ENCODE measurements at regions not wholly inside any gene's neighbourhood (a gene's known extent, or its start where the extent isn't known, plus 50 kb on each side); places are given as distances from the start of the nearest gene placed in this dataset.

GRCh38 chr13:50721672-50721992 lies 121.9 kb downstream of the DLEU7 start:
- no peaks in the 10 kb centered on the region for H3K36me3 ChIP-seq (ENCODE audit: control insufficient read depth, insufficient read depth, low read length)
- H3K4me3 ChIP-seq (ENCODE audit: low read length), result no peak overlapping the region
- no peaks in the 10 kb centered on the region for H3K27me3 ChIP-seq (ENCODE audit: control insufficient read depth, insufficient read depth, low read length)
- DNase-seq, result no peak
- WGBS (ENCODE audit: insufficient coverage, low lambda C conversion rate), result 88% methylated on average over 1 of the region's 1 CpG
- H3K4me1 ChIP-seq (ENCODE audit: control insufficient read depth, insufficient read depth, low read length), result no peaks in the 10 kb centered on the region
- H3K27ac ChIP-seq (ENCODE audit: low read length), result no peak overlapping the region
- H3K9me3 ChIP-seq (ENCODE audit: control insufficient read depth, low read depth, low read length), result no peaks in the 10 kb centered on the region

- H3K27ac ChIP-seq (ENCODE audit: low read length), result no peak overlapping the region
- H3K36me3 ChIP-seq (ENCODE audit: control insufficient read depth, insufficient read depth, low read length), result no peaks in the 10 kb centered on the region
- H3K4me3 ChIP-seq (ENCODE audit: low read length), result no peak overlapping the region
- H3K4me1 ChIP-seq (ENCODE audit: control insufficient read depth, insufficient read depth, low read length), result no peaks in the 10 kb centered on the region
- no peak for DNase-seq
- no peaks in the 10 kb centered on the region for H3K9me3 ChIP-seq (ENCODE audit: control insufficient read depth, low read depth, low read length)
- no peaks in the 10 kb centered on the region for H3K27me3 ChIP-seq (ENCODE audit: control insufficient read depth, insufficient read depth, low read length)
- WGBS (ENCODE audit: insufficient coverage, low lambda C conversion rate), result 100% methylated on average over 2 of the region's 2 CpGs
These were observed 120.9 kb downstream of the DLEU7 start for GRCh38 chr13:50722440-50723125.

GRCh38 chr13:50724438-50724837 lies 119.1 kb downstream of the DLEU7 start:
- no peaks in the 10 kb centered on the region for H3K9me3 ChIP-seq (ENCODE audit: control insufficient read depth, low read depth, low read length)
- DNase-seq, result no peak
- no peak overlapping the region for H3K4me3 ChIP-seq (ENCODE audit: low read length)
- no peaks in the 10 kb centered on the region for H3K4me1 ChIP-seq (ENCODE audit: control insufficient read depth, insufficient read depth, low read length)
- no CpG with 5 or more reads among the region's 4 CpGs for WGBS (ENCODE audit: insufficient coverage, low lambda C conversion rate)
- H3K36me3 ChIP-seq (ENCODE audit: control insufficient read depth, insufficient read depth, low read length), result no peaks in the 10 kb centered on the region
- H3K27me3 ChIP-seq (ENCODE audit: control insufficient read depth, insufficient read depth, low read length), result no peaks in the 10 kb centered on the region
- no peak overlapping the region for H3K27ac ChIP-seq (ENCODE audit: low read length)

DNA sequence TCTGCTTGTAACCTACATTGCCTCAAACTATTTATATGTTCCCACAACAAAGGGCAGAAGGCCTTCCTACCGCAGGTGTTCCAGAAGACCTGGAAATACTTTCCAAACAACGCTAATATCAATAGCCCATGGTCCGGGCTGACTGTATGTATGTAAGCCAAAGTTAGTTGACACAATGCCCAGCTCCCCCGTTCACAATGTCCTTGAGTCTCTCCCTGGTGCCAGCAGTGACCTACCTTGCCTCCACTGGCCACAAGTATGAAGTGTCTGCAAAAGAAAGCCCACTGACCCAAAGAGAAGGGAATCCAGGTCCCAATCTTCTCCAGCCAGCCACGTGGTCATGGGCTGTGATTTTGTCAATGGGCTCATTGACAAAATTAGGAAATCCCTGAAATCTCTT lies 118.6 kb downstream of the DLEU7 start:
- H3K36me3 ChIP-seq (ENCODE audit: control insufficient read depth, insufficient read depth, low read length), result no peaks in the 10 kb centered on the region

DNA sequence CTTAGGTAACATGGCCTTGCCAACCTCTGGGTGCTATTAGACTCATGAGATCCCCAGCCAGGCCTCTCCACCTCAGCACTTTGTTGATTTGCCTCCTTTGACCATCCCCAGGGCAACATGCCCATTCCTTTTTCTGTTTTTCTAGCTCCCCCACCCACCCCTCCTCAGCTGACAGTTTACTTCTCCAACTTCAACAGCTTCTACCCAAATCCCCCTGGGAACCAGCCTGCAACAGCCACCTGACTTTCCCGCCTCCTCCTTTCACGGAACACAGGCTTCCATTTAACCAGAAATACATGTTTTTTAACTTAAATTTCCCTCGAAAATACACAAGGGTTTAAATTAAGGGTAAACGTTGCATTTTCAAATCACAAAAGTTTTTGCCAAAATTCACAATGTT lies 117.3 kb downstream of the DLEU7 start:
- no peak overlapping the region for H3K27ac ChIP-seq (ENCODE audit: low read length)
- 100% methylated on average over 2 of the region's 4 CpGs for WGBS (ENCODE audit: insufficient coverage, low lambda C conversion rate)
- no peak for DNase-seq

More for the DNA sequence above, 118.6 kb downstream of the DLEU7 start:
- Histone ChIP-seq H3K27ac (ENCODE audit: low read length) (no peak overlapping the region), H3K4me3 (ENCODE audit: low read length) (no peak overlapping the region), H3K27me3 (ENCODE audit: control insufficient read depth, insufficient read depth, low read length) (no peaks in the 10 kb centered on the region), H3K4me1 (ENCODE audit: control insufficient read depth, insufficient read depth, low read length) (no peaks in the 10 kb centered on the region), H3K9me3 (ENCODE audit: control insufficient read depth, low read depth, low read length) (no peaks in the 10 kb centered on the region)
- no peak for DNase-seq
- WGBS (ENCODE audit: insufficient coverage, low lambda C conversion rate), result no CpG with 5 or more reads among the region's 5 CpGs

DNA sequence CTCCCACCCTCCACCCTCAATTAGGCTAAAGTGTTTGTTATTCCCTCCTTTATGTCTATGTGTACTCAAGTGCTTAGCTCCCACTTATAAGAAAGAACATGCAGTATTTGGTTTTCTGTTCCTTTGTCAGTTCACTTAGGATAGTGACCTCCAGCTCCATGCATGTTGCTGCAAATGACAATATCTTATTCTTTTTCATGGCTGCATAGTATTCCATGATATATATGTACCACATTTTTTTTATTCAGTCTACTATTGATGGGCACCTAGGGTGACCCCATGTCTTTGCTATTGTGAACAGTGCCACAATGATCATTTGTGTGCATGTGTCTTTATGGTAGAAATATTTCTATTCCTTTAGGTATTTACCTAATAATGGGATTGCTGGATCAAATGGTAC lies 114.3 kb downstream of the DLEU7 start:
- H3K36me3 ChIP-seq (ENCODE audit: control insufficient read depth, insufficient read depth, low read length), result no peaks in the 10 kb centered on the region
- no peak overlapping the region for H3K27ac ChIP-seq (ENCODE audit: low read length)
- no peak overlapping the region for H3K4me3 ChIP-seq (ENCODE audit: low read length)
- DNase-seq, result no peak
- H3K27me3 ChIP-seq (ENCODE audit: control insufficient read depth, insufficient read depth, low read length), result no peaks in the 10 kb centered on the region
- H3K9me3 ChIP-seq (ENCODE audit: control insufficient read depth, low read depth, low read length), result no peaks in the 10 kb centered on the region
- H3K4me1 ChIP-seq (ENCODE audit: control insufficient read depth, insufficient read depth, low read length), result no peaks in the 10 kb centered on the region

More for the DNA sequence above, 117.3 kb downstream of the DLEU7 start:
- no peaks in the 10 kb centered on the region for H3K9me3 ChIP-seq (ENCODE audit: control insufficient read depth, low read depth, low read length)
- no peaks in the 10 kb centered on the region for H3K36me3 ChIP-seq (ENCODE audit: control insufficient read depth, insufficient read depth, low read length)
- H3K4me1 ChIP-seq (ENCODE audit: control insufficient read depth, insufficient read depth, low read length), result no peaks in the 10 kb centered on the region
- no peaks in the 10 kb centered on the region for H3K27me3 ChIP-seq (ENCODE audit: control insufficient read depth, insufficient read depth, low read length)
- H3K4me3 ChIP-seq (ENCODE audit: low read length), result no peak overlapping the region

GRCh38 chr13:50730496-50731351 lies 112.8 kb downstream of the DLEU7 start:
- Histone ChIP-seq H3K27me3 (ENCODE audit: control insufficient read depth, insufficient read depth, low read length) (no peaks in the 10 kb centered on the region), H3K36me3 (ENCODE audit: control insufficient read depth, insufficient read depth, low read length) (no peaks in the 10 kb centered on the region), H3K4me1 (ENCODE audit: control insufficient read depth, insufficient read depth, low read length) (no peaks in the 10 kb centered on the region), H3K9me3 (ENCODE audit: control insufficient read depth, low read depth, low read length) (no peaks in the 10 kb centered on the region), H3K4me3 (ENCODE audit: low read length) (no peak overlapping the region), H3K27ac (ENCODE audit: low read length) (no peak overlapping the region)
- no CpG with 5 or more reads among the region's 4 CpGs for WGBS (ENCODE audit: insufficient coverage, low lambda C conversion rate)
- DNase-seq, result no peak

- DNase-seq, result no peak
- Histone ChIP-seq H3K27ac (ENCODE audit: low read length) (no peak overlapping the region), H3K4me1 (ENCODE audit: control insufficient read depth, insufficient read depth, low read length) (no peaks in the 10 kb centered on the region), H3K27me3 (ENCODE audit: control insufficient read depth, insufficient read depth, low read length) (no peaks in the 10 kb centered on the region), H3K9me3 (ENCODE audit: control insufficient read depth, low read depth, low read length) (no peaks in the 10 kb centered on the region), H3K4me3 (ENCODE audit: low read length) (no peak overlapping the region), H3K36me3 (ENCODE audit: control insufficient read depth, insufficient read depth, low read length) (no peaks in the 10 kb centered on the region)
These were observed 112.1 kb downstream of the DLEU7 start for GRCh38 chr13:50731400-50731799.

DNA sequence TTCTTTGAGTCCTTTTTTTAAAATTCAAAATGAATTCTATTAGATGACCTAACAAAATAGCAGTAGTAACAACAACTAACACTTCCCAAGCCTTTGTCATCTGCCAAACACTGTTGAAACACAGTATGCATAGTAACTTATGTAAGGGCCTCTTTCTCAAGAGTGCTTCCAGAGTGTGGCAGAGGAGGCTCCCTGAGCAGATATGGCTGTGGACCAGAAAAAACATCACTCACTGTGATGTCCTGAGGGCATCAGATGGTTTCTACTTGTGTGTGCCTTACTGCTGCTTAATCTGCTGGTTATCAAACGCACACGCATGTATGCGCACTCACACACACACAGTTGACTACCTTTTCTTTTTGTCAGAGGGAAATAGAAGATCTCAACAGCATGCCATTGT lies 110.8 kb downstream of the DLEU7 start:
- DNase-seq, result no peak
- no CpG with 5 or more reads among the region's 3 CpGs for WGBS (ENCODE audit: insufficient coverage, low lambda C conversion rate)
- Histone ChIP-seq H3K4me3 (ENCODE audit: low read length) (no peak overlapping the region), H3K4me1 (ENCODE audit: control insufficient read depth, insufficient read depth, low read length) (no peaks in the 10 kb centered on the region), H3K27me3 (ENCODE audit: control insufficient read depth, insufficient read depth, low read length) (no peaks in the 10 kb centered on the region), H3K36me3 (ENCODE audit: control insufficient read depth, insufficient read depth, low read length) (no peaks in the 10 kb centered on the region), H3K27ac (ENCODE audit: low read length) (no peak overlapping the region), H3K9me3 (ENCODE audit: control insufficient read depth, low read depth, low read length) (no peaks in the 10 kb centered on the region)

- Histone ChIP-seq H3K27ac (ENCODE audit: low read length) (no peak overlapping the region), H3K4me3 (ENCODE audit: low read length) (no peak overlapping the region), H3K27me3 (ENCODE audit: control insufficient read depth, insufficient read depth, low read length) (no peaks in the 10 kb centered on the region), H3K4me1 (ENCODE audit: control insufficient read depth, insufficient read depth, low read length) (no peaks in the 10 kb centered on the region), H3K9me3 (ENCODE audit: control insufficient read depth, low read depth, low read length) (no peaks in the 10 kb centered on the region), H3K36me3 (ENCODE audit: control insufficient read depth, insufficient read depth, low read length) (no peaks in the 10 kb centered on the region)
- WGBS (ENCODE audit: insufficient coverage, low lambda C conversion rate), result 80% methylated on average over 1 of the region's 3 CpGs
- no peak for DNase-seq
These were observed 110.1 kb downstream of the DLEU7 start for GRCh38 chr13:50733392-50733791.

GRCh38 chr13:50735071-50735470 lies 108.4 kb downstream of the DLEU7 start:
- Histone ChIP-seq H3K27me3 (ENCODE audit: control insufficient read depth, insufficient read depth, low read length) (no peaks in the 10 kb centered on the region), H3K27ac (ENCODE audit: low read length) (no peak overlapping the region), H3K4me1 (ENCODE audit: control insufficient read depth, insufficient read depth, low read length) (no peaks in the 10 kb centered on the region), H3K36me3 (ENCODE audit: control insufficient read depth, insufficient read depth, low read length) (no peaks in the 10 kb centered on the region), H3K9me3 (ENCODE audit: control insufficient read depth, low read depth, low read length) (no peaks in the 10 kb centered on the region), H3K4me3 (ENCODE audit: low read length) (no peak overlapping the region)
- DNase-seq, result no peak
